H9 (cell line): ENCODE measurements at regions not wholly inside any gene's neighbourhood (a gene's known extent, or its start where the extent isn't known, plus 50 kb on each side); places are given as distances from the start of the nearest gene placed in this dataset.

Source experiments
- DNase-seq: peaks from one replicate; pipeline ENCODE4 v3.0.0-alpha.2; 2017
- H2AFZ ChIP-seq: one replicate; pipeline ENCODE4 v1.6.1; 2013; ENCODE audit warnings: mild to moderate bottlenecking, low read length, control low read depth, moderate library complexity
- H2AK5ac ChIP-seq: 2 replicates; pipeline ENCODE4 v1.6.1; 2013; ENCODE audit warnings: low read length, control low read depth, mixed read lengths; ENCODE audit not compliant: insufficient read length
- H2BK120ac ChIP-seq: one replicate; pipeline ENCODE4 v1.6.1; 2013; ENCODE audit warnings: low read depth, mild to moderate bottlenecking, low read length, control low read depth, inconsistent platforms; ENCODE audit not compliant: poor library complexity, severe bottlenecking
- H2BK12ac ChIP-seq: 2 replicates; pipeline ENCODE4 v1.6.1; 2013; ENCODE audit warnings: low read length, control low read depth, mixed read lengths, low read depth; ENCODE audit not compliant: insufficient read length
- H2BK15ac ChIP-seq: 2 replicates; pipeline ENCODE4 v1.6.1; 2013; ENCODE audit warnings: low read depth, low read length, control low read depth
- H2BK20ac ChIP-seq: one replicate; pipeline ENCODE4 v1.6.1; 2013; ENCODE audit warnings: low read depth, mild to moderate bottlenecking, low read length, control low read depth, inconsistent platforms; ENCODE audit not compliant: poor library complexity, severe bottlenecking
- H2BK5ac ChIP-seq: 2 replicates; pipeline ENCODE4 v1.6.1; 2013; ENCODE audit warnings: low read length, control low read depth, mixed read lengths; ENCODE audit not compliant: insufficient read length
- H3K14ac ChIP-seq: 2 replicates; pipeline ENCODE4 v1.6.1; 2013; ENCODE audit warnings: low read length, control low read depth; ENCODE audit not compliant: insufficient read depth
- H3K18ac ChIP-seq: 2 replicates; pipeline ENCODE4 v1.6.1; 2013; ENCODE audit warnings: low read depth, mild to moderate bottlenecking, mixed read lengths, low read length, control low read depth; ENCODE audit not compliant: insufficient read length
- H3K23ac ChIP-seq: 2 replicates; pipeline ENCODE4 v1.6.1; 2013; ENCODE audit warnings: low read length, control low read depth, mixed read lengths, low read depth; ENCODE audit not compliant: insufficient read length
- H3K23me2 ChIP-seq: 2 replicates; pipeline ENCODE4 v1.6.1; 2013; ENCODE audit warnings: low read depth, mild to moderate bottlenecking, mixed read lengths, low read length, control low read depth; ENCODE audit not compliant: insufficient read length, poor library complexity, severe bottlenecking
- H3K27ac ChIP-seq: 2 replicates; pipeline ENCODE4 v1.5.1; 2013; ENCODE audit warnings: low read length, control low read depth, mixed read lengths, low read depth; ENCODE audit not compliant: insufficient read length
- H3K27me3 ChIP-seq: 2 replicates; pipeline ENCODE4 v1.6.1; 2013; ENCODE audit warnings: low read length, control low read depth, inconsistent platforms; ENCODE audit not compliant: insufficient read depth
- H3K4ac ChIP-seq: 2 replicates; pipeline ENCODE4 v1.6.1; 2013; ENCODE audit warnings: low read depth, mild to moderate bottlenecking, control low read depth, inconsistent platforms, low read length, moderate library complexity
- H3K4me1 ChIP-seq: 2 replicates; pipeline ENCODE4 v1.6.1; 2013; ENCODE audit warnings: low read length, control low read depth, inconsistent platforms; ENCODE audit not compliant: insufficient read depth
- H3K4me2 ChIP-seq: 2 replicates; pipeline ENCODE4 v1.6.1; 2013; ENCODE audit warnings: low read length, control low read depth, mixed read lengths; ENCODE audit not compliant: insufficient read length, insufficient read depth
- H3K56ac ChIP-seq: 2 replicates; pipeline ENCODE4 v1.6.1; 2013; ENCODE audit warnings: low read depth, mild to moderate bottlenecking, mixed read lengths, low read length, control low read depth; ENCODE audit not compliant: insufficient read length
- H3K79me1 ChIP-seq: 2 replicates; pipeline ENCODE4 v1.6.1; 2013; ENCODE audit warnings: low read depth, mild to moderate bottlenecking, moderate library complexity, low read length, control low read depth, inconsistent platforms; ENCODE audit not compliant: insufficient read depth, poor library complexity, severe bottlenecking
- H3K79me2 ChIP-seq: 2 replicates; pipeline ENCODE4 v1.6.1; 2013; ENCODE audit warnings: low read length, control low read depth, inconsistent platforms; ENCODE audit not compliant: insufficient read depth
- H3K9ac ChIP-seq: 2 replicates; pipeline ENCODE4 v1.6.1; 2013; ENCODE audit warnings: low read length, control low read depth, mixed read lengths; ENCODE audit not compliant: insufficient read length; ENCODE audit errors: extremely low read depth
- H3K9me3 ChIP-seq: one replicate; pipeline ENCODE4 v1.6.1; 2013; ENCODE audit warnings: low read depth, low read length, inconsistent platforms; ENCODE audit not compliant: control insufficient read depth
- H3T11ph ChIP-seq: one replicate; pipeline ENCODE4 v1.6.1; 2013; ENCODE audit warnings: mild to moderate bottlenecking, low read length, control low read depth, inconsistent platforms
- H4K20me1 ChIP-seq: one replicate; pipeline ENCODE4 v1.6.1; 2013; ENCODE audit not compliant: control insufficient read depth, insufficient read length, insufficient read depth
- H4K5ac ChIP-seq: 2 replicates; pipeline ENCODE4 v1.6.1; 2013; ENCODE audit warnings: low read depth, mild to moderate bottlenecking, mixed read lengths, low read length, control low read depth; ENCODE audit not compliant: insufficient read length
- H4K8ac ChIP-seq: replicated peaks from 2 replicates; pipeline ENCODE4 v1.6.1; 2013; ENCODE audit warnings: low read length, control low read depth, mixed read lengths, low read depth; ENCODE audit not compliant: insufficient read length
- H4K91ac ChIP-seq: 2 replicates; pipeline ENCODE4 v1.6.1; 2013; ENCODE audit warnings: low read depth, mild to moderate bottlenecking, moderate library complexity, mixed read lengths, low read length, control low read depth; ENCODE audit not compliant: insufficient read length
- H3K27ac Mint-ChIP-seq, 3 experiments: 2 replicates in 2 of 3; 3 replicates in 1 of 3; pipeline ENCODE4 v1.8.0; 2020 to 2021; ENCODE audit warnings: mixed read lengths in 3 of 3, mild to moderate bottlenecking in 1 of 3, moderate library complexity in 1 of 3
- H3K27me3 Mint-ChIP-seq: 2 replicates; pipeline ENCODE4 v1.8.0; 2021; ENCODE audit warnings: low read depth, mild to moderate bottlenecking, moderate library complexity, mixed read lengths
- H3K36me3 Mint-ChIP-seq, 3 experiments: 2 replicates in 2 of 3; 3 replicates in 1 of 3; pipeline ENCODE4 v1.8.0; 2020 to 2021; ENCODE audit warnings: low read depth in 3 of 3, mixed read lengths in 3 of 3; ENCODE audit not compliant: insufficient read depth in 1 of 3
- H3K4me1 Mint-ChIP-seq, 2 experiments: 2 replicates each; pipeline ENCODE4 v1.8.0; 2020; ENCODE audit warnings: mixed read lengths in 2 of 2
- H3K4me3 Mint-ChIP-seq, 2 experiments: 2 replicates in 1 of 2; 3 replicates in 1 of 2; pipeline ENCODE4 v1.8.0; 2020 to 2021; ENCODE audit warnings: mild to moderate bottlenecking in 2 of 2, mixed read lengths in 2 of 2, moderate library complexity in 1 of 2
- H3K9me3 Mint-ChIP-seq, 2 experiments: 2 replicates in 1 of 2; 3 replicates in 1 of 2; pipeline ENCODE4 v1.8.0; 2020; ENCODE audit warnings: mild to moderate bottlenecking in 2 of 2, mixed read lengths in 2 of 2, moderate library complexity in 1 of 2
- WGBS: extraction: QIAGEN DNeasy Blood & Tissue Kit; methylation state at CpG from one replicate; pipeline ENCODE4 v1.1.7; 2013; ENCODE audit warnings: missing lambda C conversion rate, low lambda C conversion rate, mixed read lengths; ENCODE audit not compliant: insufficient read length; ENCODE audit errors: extremely low coverage; 5-methylcytosine and 5-hydroxymethylcytosine counted together
- TF ChIP-seq, protein P1 (sequence below): fragments of 200-600 bp; sonication (generic); conservative IDR thresholded peaks from 3 replicates; pipeline ENCODE4 v1.8.0; 2021; ENCODE audit warnings: antibody characterized with exemption, mild to moderate bottlenecking

DNA sequence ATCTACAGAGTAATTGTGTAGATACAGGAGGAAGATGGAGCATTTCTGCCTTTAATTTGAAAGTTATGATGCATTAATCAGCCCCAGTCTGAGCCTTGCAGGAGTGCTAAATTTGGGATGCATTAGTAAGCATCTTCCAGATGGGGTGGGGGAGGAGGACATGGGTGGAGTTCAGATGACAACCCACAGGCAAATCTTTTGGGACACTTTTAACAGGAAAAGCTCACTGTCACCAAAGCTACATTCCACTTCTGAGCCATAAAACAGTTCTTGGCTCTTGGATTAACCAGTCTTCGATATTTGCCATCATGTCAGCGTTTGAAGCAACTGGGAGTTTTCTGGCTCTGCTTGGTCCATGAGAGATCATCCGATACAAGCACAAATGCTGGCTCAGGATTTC, 121.1 kb downstream of the CXCL12 start:
- WGBS = no CpG with 5 or more reads among the region's 3 CpGs
- peaks cover 12 to 25% (median 13%) of the 10 kb centered on the region in 3 experiments for H3K36me3 Mint-ChIP-seq
- Histone ChIP-seq H3K23ac (no peak overlapping the region), H3K4me1 (no peaks in the 10 kb centered on the region; the same call in 1 of the 2 replicates), H2AFZ (no peak overlapping the region), H4K20me1 (no peaks in the 10 kb centered on the region), H2BK15ac (no peak overlapping the region), H2AK5ac (no peak overlapping the region), H3K27ac (no peak overlapping the region), H2BK12ac (no peak overlapping the region), H3K79me1 (no peaks in the 10 kb centered on the region), H4K91ac (no peak overlapping the region), H4K5ac (no peak overlapping the region), H3K9me3 (peaks cover 6% of the 10 kb centered on the region), H3T11ph (no peak overlapping the region), H2BK20ac (no peak overlapping the region), H3K56ac (no peak overlapping the region), H3K27me3 (no peaks in the 10 kb centered on the region), H3K4me2 (no peak overlapping the region), H3K4ac (no peak overlapping the region), H4K8ac (no peak overlapping the region), H3K14ac (no peak overlapping the region), H3K79me2 (no peaks in the 10 kb centered on the region), H2BK120ac (no peak overlapping the region), H3K18ac (no peak overlapping the region), H3K9ac (no peak overlapping the region), H2BK5ac (no peak overlapping the region), H3K23me2 (no peaks in the 10 kb centered on the region)
- H3K27ac Mint-ChIP-seq = no peak overlapping the region
- H3K9me3 Mint-ChIP-seq = peaks cover 23 to 25% of the 10 kb centered on the region in 2 experiments
- no peak overlapping the region for H3K4me3 Mint-ChIP-seq
- TF ChIP-seq, protein P1, sequence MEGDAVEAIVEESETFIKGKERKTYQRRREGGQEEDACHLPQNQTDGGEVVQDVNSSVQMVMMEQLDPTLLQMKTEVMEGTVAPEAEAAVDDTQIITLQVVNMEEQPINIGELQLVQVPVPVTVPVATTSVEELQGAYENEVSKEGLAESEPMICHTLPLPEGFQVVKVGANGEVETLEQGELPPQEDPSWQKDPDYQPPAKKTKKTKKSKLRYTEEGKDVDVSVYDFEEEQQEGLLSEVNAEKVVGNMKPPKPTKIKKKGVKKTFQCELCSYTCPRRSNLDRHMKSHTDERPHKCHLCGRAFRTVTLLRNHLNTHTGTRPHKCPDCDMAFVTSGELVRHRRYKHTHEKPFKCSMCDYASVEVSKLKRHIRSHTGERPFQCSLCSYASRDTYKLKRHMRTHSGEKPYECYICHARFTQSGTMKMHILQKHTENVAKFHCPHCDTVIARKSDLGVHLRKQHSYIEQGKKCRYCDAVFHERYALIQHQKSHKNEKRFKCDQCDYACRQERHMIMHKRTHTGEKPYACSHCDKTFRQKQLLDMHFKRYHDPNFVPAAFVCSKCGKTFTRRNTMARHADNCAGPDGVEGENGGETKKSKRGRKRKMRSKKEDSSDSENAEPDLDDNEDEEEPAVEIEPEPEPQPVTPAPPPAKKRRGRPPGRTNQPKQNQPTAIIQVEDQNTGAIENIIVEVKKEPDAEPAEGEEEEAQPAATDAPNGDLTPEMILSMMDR = no peak
- H3K27me3 Mint-ChIP-seq = peaks cover 5% of the 10 kb centered on the region
- H3K4me1 Mint-ChIP-seq = peaks cover 7 to 8% of the 10 kb centered on the region in 2 experiments
- DNase-seq = no peak
